NCI-H82 treated with DMSO at 0.1 percent for 48 hours (cell line): ENCODE measurements at regions not wholly inside any gene's neighbourhood (a gene's known extent, or its start where the extent isn't known, plus 50 kb on each side); places are given as distances from the start of the nearest gene placed in this dataset.

Experiments used
- DNase-seq: peaks from one replicate; lab custom pipeline; 2025; ENCODE audit not compliant: unreplicated experiment; lab: John Stamatoyannopoulos, UW

DNA sequence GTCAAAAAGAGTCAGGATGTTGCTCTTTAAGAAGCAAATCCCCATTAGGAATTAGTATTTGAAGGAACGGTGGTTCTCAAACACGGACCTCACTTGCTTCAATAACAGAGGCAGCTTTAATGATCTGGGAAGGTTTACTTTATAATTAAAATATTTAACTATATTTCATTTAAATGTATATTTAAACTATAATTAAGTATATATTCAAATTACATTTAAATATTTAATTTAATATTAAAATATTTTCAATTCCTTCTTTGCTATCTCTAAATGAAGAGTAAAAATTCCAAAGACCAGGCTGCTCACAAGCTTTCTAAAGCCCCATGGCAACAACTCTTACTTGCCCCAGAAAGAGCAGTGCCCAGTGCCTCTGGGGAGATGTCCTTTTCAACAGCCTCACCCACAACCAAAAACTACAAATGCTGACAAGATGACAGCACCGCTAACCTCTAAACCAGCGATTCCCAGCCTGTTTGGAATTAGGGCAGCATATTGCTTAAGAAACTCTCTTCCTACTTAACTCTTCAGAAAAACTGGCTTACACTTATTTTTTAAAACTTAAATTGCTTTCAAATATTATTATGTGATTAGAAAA, 62.9 kb upstream of the POU3F3 start:
- DNase-seq, result no peak

DNA sequence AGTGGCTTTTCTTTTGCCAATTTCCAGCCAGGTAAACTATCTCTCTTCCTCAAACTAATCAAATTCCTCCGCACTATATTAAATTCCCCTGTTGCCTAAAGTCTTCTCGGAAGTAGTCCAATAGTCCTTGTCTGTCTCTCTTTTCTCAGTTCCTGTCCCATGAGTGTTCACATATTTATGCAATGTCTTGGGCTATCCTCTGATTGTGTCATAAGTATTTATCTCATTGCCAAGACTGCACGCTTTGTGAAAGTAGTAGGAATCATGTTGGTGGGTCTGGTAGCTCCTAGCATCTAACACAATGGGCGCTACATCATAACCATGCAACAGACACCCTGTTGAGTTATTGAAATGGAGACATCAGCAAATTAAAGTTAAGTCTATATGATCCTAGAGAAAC, 59.9 kb upstream of the POU3F3 start:
- DNase-seq, result no peak

DNA sequence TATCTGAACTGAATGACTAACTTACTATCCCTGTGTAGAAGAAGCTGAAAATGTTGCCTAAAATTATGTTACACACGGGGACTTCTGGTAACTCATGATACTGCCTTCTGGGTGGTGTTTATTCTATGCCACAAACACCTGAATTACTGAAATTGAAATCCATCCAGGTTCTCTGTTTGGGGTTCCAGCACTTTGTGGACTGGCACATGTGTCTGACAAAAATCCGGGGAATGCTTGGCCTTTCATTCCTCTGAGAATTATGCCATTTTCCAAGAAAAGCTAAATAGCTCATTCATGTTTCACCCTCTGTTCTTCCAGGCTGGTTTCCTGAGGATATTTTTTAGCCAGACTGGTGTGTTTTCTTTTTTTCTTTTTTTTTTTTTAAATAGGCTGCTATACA, 59.5 kb upstream of the POU3F3 start:
- DNase-seq, result no peak
